ENCODE measurements at regions not wholly inside any gene's neighbourhood (a gene's known extent, or its start where the extent isn't known, plus 50 kb on each side); places are given as distances from the start of the nearest gene placed in this dataset.

GRCh38 chr7:145339319-145339718, 503.5 kb upstream of the TPK1 start:
- H3K4me3 ChIP-seq: no peak overlapping the region
- no peak for TF ChIP-seq CTCF (IDR thresholded peaks at IDR 0.05 in 8 of 11, conservative IDR thresholded peaks at IDR 0.05 in 3 of 11)
- TF ChIP-seq POLR2AphosphoS5 (IDR thresholded peaks at IDR 0.05): no peak
- TF ChIP-seq POLR2A (IDR thresholded peaks at IDR 0.05): no peak
- H3K27me3 ChIP-seq (replicated peaks in 1 of 7): no peaks in the 10 kb centered on the region
- no peaks in the 10 kb centered on the region for H3K4me1 ChIP-seq
- H3K27ac ChIP-seq: no peak overlapping the region
- peaks cover 0 to 29% (median 13%) of the 10 kb centered on the region in 8 donors for H3K9me3 ChIP-seq
- no peak for DNase-seq
- intact Hi-C loops (cut with DNase I; ENCODE audit: low total_unique reads): no loop called here
- no peaks in the 10 kb centered on the region for H3K36me3 ChIP-seq
- WGBS, 5 donors: 56 to 70% (median 68%) methylated on average over 2 of the region's 2 CpGs

- DNase-seq: no peak
- Histone ChIP-seq H3K27me3 (replicated peaks in 1 of 7) (no peaks in the 10 kb centered on the region), H3K4me3 (no peak overlapping the region), H3K36me3 (no peaks in the 10 kb centered on the region), H3K9me3 (peaks cover 0 to 21% (median 12%) of the 10 kb centered on the region in 8 donors), H3K27ac (no peak overlapping the region), H3K4me1 (no peaks in the 10 kb centered on the region)
- TF ChIP-seq POLR2AphosphoS5 (IDR thresholded peaks at IDR 0.05) (no peak), CTCF (IDR thresholded peaks at IDR 0.05 in 8 of 11, conservative IDR thresholded peaks at IDR 0.05 in 3 of 11) (no peak), POLR2A (IDR thresholded peaks at IDR 0.05) (no peak)
- WGBS, 5 donors: 68 to 83% (median 79%) methylated on average over 7 of the region's 7 CpGs
- intact Hi-C loops (cut with DNase I; ENCODE audit: low total_unique reads): no loop called here
These were observed 495.7 kb upstream of the TPK1 start for GRCh38 chr7:145331522-145331921.

GRCh38 chr7:145331076-145331475, 495.2 kb upstream of the TPK1 start:
- intact Hi-C loops (cut with DNase I; ENCODE audit: low total_unique reads): no loop called here
- 41 to 74% (median 52%) methylated on average over 2 of the region's 2 CpGs for WGBS, 5 donors

GRCh38 chr7:145327646-145328045, 491.8 kb upstream of the TPK1 start:
- Histone ChIP-seq H3K4me3 (no peak overlapping the region), H3K9me3 (no peaks in the 10 kb centered on the region), H3K4me1 (no peaks in the 10 kb centered on the region), H3K36me3 (no peaks in the 10 kb centered on the region), H3K27ac (no peak overlapping the region), H3K27me3 (replicated peaks in 1 of 7) (no peaks in the 10 kb centered on the region)
- intact Hi-C loops (cut with DNase I; ENCODE audit: low total_unique reads): no loop called here
- WGBS, 5 donors: 63 to 89% (median 76%) methylated on average over 1 of the region's 1 CpG
- TF ChIP-seq POLR2A (IDR thresholded peaks at IDR 0.05) (no peak), CTCF (IDR thresholded peaks at IDR 0.05 in 8 of 11, conservative IDR thresholded peaks at IDR 0.05 in 3 of 11) (no peak), POLR2AphosphoS5 (IDR thresholded peaks at IDR 0.05) (no peak)
- no peak for DNase-seq

More at GRCh38 chr7:145331076-145331475, 495.2 kb upstream of the TPK1 start:
- Histone ChIP-seq H3K9me3 (peaks cover 0 to 17% (median 11%) of the 10 kb centered on the region in 8 donors), H3K4me3 (no peak overlapping the region), H3K4me1 (no peaks in the 10 kb centered on the region), H3K27me3 (replicated peaks in 1 of 7) (no peaks in the 10 kb centered on the region), H3K27ac (no peak overlapping the region), H3K36me3 (no peaks in the 10 kb centered on the region)
- TF ChIP-seq POLR2A (IDR thresholded peaks at IDR 0.05) (no peak), POLR2AphosphoS5 (IDR thresholded peaks at IDR 0.05) (no peak), CTCF (IDR thresholded peaks at IDR 0.05 in 8 of 11, conservative IDR thresholded peaks at IDR 0.05 in 3 of 11) (no peak)
- no peak for DNase-seq
